ENCODE measurements at regions not wholly inside any gene's neighbourhood (a gene's known extent, or its start where the extent isn't known, plus 50 kb on each side); places are given as distances from the start of the nearest gene placed in this dataset.

DNA sequence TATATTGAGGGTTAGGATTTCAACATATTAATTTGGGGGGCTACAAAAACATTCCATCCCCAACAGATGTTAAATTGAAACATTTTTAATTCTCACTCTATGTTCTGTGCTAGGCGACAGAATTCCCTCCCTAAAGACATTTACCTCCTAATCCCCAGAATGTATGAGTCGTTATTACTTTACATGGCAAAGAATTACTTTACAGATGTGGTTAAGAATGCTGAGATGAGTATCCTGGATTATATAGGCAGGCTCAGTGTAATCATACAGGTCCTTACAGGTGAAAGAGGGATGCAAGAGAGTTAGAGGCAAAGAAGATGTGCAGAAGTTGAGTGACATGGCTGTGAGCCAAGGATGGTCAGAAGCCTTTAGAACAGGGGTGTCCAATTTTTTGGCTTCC, 974.1 kb upstream of the ACVR2A start:
- no peak for DNase-seq (ENCODE audit: low read depth)
- no peak overlapping the region for H3K4me3 ChIP-seq (ENCODE audit: low read depth, low read length)

DNA sequence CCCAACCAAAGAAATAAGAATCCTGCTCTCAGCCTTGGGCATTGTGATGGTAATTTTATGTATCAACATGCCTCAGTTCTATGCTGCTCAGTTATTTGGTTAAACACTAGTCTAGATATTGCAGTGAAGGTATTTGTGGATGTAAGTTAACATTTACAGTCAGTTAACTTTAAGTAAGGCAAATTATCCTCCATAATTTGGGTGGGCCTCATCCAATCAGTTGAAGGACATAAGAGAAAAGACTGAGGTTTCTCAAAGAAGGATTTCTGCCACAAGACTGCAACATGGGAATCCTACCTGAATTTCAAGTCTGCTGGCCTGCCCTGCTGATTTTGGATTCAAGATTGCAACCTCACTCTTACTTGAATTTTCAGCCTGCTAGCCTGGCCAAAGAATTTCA, 975.5 kb upstream of the ACVR2A start:
- DNase-seq (ENCODE audit: low read depth): no peak
- H3K4me3 ChIP-seq (ENCODE audit: low read depth, low read length): no peak overlapping the region

DNA sequence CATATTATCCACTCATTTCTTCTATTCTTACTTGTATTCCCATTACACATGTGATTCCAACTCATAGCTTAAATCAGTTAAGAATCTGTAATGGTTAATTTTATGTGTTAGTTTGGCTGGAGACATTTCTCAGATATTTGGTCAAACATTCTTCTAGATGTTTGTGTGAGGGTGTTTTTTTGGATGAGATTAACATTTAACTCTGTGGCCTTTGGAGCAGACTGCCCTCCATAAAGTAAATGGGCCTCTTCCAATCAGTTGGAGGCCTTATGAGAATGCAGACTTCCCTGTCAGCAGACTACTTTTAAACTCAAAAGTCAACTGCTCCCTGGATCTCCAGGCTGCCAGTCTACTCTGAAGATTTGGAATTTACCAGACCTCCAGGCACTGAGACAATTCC, 976.8 kb upstream of the ACVR2A start:
- H3K4me3 ChIP-seq (ENCODE audit: low read depth, low read length): no peak overlapping the region
- no peak for DNase-seq (ENCODE audit: low read depth)

DNA sequence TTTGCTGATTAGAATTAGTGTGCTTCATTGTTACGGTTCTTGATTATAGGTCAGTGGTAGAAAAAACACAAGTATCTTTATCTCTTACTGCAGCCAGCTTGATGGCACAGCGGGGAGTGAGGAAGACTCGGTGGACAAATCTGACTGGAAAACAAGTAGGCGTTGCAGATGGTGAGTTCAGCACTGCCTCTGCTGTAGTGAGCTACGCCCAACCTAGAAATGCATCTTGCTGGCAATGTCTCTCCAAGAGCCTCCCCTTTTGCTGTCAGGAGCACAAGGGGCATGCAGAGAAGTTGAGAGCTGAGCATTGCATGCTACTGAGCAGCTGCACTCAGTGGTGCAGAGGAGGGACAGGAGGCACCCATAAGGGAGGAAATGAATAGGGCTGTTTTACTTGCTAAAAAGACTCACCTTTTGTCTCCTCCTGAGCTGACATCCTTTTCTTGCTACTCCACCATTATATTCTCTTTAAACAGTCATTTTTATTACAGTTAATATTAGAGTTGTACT, 977.3 kb upstream of the ACVR2A start:
- DNase-seq (ENCODE audit: low read depth): no peak

DNA sequence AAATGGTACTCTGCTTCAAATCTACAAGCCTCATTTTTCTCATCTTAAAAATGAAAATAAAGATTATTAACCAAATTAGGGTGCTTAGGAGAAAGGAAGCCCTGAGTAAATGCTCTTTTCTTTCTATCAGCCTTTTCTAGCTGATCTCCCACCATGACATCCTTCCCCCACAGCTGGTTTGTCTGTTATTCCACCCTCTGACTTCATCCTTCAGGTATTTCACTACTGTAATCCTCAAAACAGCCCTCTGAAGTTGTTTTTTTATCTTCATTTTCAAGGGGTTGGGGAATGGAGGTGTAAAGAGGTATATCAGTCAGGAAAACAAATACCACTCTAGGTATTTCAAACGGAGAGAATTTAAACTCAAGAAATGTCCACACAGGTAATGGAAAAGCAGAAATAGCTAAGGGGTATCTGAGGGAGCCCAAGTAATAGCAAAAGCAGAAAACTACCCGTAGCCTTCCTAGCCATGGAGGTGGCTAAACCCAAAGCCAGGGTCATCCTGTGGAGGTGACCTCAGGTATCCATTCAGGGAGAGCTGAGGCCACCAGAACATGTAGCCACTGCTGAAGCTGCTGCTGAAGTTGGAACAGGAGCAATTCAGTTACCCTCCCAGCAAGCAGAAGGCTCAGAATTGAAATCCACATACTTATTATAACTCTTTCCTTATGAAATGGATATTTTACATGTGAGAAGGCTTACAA, 990.9 kb upstream of the ACVR2A start:
- peak; percentile 13 for DNase-seq (ENCODE audit: low read depth)
- no peak overlapping the region for H3K4me3 ChIP-seq (ENCODE audit: low read depth, low read length)

More for the DNA sequence above, 977.3 kb upstream of the ACVR2A start:
- no peak overlapping the region for H3K4me3 ChIP-seq (ENCODE audit: low read depth, low read length)

DNA sequence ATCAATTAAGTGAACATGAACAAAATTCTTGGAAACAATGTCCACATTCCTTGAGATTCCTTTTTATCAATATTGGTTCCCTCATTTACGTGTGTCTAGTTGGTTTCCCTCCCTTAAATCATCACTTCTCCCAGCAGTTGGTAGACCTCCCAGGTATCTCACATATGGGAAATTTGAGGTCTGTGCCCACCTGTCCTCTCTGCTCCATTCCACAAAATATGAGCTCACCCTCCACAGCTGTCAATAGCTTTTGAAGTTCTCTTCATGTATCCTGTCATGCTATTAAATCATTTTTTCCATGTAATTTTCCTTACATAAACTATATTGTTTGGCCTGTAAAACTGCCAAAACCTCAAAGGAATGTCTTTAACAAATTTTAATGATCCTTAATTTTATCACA, 992.2 kb upstream of the ACVR2A start:
- no peak overlapping the region for H3K4me3 ChIP-seq (ENCODE audit: low read depth, low read length)
- DNase-seq (ENCODE audit: low read depth): no peak

DNA sequence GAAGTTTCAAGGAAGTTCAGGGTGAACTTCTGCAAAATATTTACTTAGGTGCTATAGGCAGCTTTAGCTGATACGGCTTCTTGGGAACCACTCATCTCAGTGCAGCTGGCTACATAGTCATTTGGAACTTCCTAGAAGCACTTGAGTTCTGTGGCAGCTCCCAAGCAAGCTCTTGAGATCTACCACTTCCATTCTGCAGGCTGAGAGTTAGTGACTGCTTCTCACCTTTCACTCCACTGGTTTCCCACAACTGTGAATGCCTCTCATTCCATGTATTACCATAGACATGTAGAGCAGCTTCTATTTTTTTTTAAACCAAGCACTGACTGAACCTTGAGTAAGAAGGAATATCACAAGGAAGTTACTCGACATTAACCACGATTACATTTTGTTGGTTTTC, 994.1 kb upstream of the ACVR2A start:
- DNase-seq (ENCODE audit: low read depth): peak; percentile 4
- no peak overlapping the region for H3K4me3 ChIP-seq (ENCODE audit: low read depth, low read length)

DNA sequence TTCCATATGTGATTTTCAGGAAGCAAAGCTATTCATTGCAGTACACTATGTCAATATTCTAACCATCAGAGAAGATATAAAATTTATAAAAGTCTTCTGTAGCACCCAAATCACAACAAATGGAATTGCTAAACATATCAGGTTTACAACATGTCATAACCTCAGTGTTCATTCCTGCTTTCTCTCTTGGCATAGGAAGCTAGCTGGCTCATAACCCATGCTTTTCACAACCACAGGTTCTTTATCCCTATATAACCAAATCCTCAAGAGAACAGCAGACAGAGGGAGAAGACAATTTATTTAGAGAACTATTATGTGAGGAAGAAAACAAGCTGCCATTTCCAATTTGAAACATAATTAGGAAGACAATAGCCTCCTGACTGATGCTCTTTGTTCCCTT, 997.0 kb upstream of the ACVR2A start:
- no peak overlapping the region for H3K4me3 ChIP-seq (ENCODE audit: low read depth, low read length)
- peak; percentile 4 for DNase-seq (ENCODE audit: low read depth)

DNA sequence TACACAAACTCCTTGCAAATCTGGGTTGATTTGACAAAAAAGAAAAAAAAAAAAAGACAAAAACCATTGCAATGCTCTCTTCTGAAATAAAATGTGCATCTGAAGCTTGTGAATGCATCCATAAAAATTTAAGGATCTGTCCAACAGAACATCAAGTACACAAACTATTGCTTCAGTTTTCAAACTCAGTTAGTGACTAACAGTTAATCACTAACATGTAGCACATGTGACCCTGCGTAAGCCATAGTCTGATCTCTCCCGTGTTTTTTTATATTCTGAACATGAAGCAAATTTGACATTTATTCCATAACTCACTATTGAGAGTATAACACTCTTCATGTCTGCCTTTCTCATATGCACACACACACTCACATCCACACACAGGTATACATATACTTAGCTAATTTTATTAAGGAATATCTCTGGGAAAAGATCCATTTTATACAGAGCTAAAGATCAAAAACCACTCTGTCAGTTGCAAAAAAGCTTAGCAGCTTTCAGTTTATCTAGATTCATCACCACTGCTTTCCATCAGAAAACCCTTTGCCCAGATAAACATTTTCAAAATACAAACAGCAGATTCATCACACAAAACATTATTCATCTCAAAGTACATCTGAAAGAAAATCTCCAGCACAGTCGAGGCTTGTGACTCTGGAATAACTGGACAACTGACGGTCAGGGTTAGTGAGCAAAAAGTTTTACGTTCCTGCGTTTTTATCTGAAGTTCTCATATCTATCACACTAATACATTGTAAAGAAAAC, 1000.4 kb upstream of the ACVR2A start:
- peak; percentile 36 for DNase-seq (ENCODE audit: low read depth)
- H3K4me3 ChIP-seq (ENCODE audit: low read depth, low read length): no peak overlapping the region

DNA sequence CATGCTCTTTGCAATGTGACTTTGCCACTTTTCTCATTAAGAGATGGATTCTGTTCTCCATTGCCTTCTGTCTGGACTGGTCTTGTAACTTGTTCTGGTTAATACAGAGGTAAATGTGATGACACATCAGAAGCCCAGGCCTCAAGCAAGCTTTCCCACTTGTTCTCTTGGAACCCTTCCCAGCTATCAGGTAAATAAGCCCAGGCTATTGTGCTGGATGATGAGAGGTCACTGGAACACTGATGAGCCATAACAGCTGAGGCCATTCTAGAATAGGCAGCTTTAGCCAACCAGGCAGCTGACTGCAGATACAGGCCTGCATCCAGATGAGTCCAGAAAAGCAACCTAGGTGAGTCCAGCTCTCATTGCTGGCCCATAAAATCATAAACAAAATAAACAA, 1007.0 kb upstream of the ACVR2A start:
- H3K4me3 ChIP-seq (ENCODE audit: low read depth, low read length): no peak overlapping the region
- DNase-seq (ENCODE audit: low read depth): peak; percentile 25

DNA sequence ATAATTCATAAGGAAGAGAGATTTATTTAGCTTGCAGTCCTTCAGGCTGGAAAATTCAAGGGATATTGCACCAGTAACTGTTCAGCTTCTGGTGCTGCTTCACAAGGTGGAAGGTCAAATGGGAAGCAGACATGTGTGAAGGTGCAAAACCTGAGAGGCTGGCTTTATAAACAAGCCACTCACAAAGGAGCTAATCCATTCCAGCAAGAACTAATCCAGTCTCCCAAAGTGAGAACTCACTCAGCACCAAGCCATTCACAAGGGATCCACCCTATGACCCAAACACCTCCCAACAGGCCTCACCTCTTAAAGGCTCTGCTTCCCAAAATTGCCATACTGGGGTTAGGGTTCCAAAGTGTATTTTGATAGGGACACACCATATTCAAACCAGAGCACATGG, 1018.4 kb upstream of the ACVR2A start:
- no peak for DNase-seq (ENCODE audit: low read depth)
- no peak overlapping the region for H3K4me3 ChIP-seq (ENCODE audit: low read depth, low read length)

DNA sequence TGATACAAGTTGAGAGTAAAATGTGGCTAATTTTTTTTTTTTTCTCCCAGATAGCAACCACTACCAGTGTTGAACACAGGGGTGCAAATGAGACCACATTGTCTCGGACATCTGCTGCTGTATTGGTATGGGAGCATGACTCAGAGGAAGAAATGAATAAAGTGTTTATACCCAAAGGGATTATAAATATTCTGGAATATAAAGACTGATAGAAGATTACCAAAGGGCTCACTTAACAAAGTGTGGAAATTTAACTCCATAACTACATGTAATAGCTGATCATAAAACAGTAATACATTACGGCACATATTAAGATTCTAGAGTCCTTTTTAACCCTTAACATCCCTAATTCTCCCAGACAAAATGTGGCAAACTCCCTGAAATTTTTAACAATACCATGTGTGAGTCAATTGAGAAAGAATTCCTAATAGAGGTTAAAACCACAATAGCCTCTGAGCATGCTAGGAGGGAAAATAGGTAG, 1023.0 kb upstream of the ACVR2A start:
- H3K4me3 ChIP-seq (ENCODE audit: low read depth, low read length): no peak overlapping the region
- peak; percentile 57 for DNase-seq (ENCODE audit: low read depth)

DNA sequence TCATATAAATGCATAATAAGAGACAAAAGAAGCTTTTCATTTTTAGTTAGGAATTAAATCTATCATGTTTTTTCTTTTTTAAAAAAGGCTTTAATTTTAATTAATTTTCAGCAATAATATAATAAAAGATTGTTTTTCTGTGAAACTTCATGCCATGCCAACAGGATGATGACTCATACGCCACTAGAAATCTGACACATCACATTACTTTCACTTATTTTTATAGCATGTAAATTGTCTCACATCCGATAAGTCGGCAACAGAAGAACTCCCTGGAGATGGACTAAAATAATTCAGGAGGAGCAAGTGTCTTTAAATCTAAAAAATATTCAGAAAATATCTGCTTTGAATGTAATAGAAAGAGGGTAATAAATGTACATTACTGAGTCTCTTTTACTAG, 1024.2 kb upstream of the ACVR2A start:
- H3K4me3 ChIP-seq (ENCODE audit: low read depth, low read length): no peak overlapping the region
- no peak for DNase-seq (ENCODE audit: low read depth)

DNA sequence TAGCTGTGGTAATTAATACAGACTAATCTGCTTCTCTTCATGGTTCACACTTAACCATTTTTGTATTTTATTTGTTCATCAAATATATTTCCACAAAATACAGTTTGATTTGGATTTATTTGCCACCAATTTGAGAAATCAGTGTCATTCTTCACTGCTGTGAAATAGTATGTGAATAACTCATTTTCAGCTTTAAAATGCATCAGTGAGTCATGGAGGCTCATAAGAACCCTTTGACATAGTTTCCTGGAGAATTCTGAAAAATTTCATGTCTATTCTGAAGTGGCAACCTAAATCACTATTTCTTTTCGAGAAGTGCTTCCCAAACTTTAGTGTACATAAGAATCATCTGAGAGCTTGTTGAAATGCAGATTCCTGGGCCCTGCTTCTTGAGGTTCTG, 1026.7 kb upstream of the ACVR2A start:
- no peak for DNase-seq (ENCODE audit: low read depth)
- no peak overlapping the region for H3K4me3 ChIP-seq (ENCODE audit: low read depth, low read length)

DNA sequence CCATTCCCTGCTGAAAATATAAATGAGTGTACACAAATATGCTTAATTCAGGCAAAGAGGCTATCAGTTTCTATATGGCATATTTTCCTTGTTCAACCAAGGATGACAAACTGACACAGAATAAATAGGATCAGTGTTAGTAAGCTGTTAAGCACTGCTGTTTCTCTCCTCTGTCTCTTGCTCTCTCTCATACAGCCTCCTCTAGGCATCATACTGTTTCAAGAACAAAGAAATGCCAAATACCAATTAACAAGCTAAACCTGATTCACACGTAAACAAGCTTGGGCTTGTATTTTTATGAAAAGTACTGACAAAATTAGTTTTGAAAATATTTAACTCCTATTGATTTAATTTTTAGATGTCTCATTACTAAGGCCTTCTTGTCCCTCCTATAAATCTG, 1027.2 kb upstream of the ACVR2A start:
- no peak overlapping the region for H3K4me3 ChIP-seq (ENCODE audit: low read depth, low read length)
- no peak for DNase-seq (ENCODE audit: low read depth)

DNA sequence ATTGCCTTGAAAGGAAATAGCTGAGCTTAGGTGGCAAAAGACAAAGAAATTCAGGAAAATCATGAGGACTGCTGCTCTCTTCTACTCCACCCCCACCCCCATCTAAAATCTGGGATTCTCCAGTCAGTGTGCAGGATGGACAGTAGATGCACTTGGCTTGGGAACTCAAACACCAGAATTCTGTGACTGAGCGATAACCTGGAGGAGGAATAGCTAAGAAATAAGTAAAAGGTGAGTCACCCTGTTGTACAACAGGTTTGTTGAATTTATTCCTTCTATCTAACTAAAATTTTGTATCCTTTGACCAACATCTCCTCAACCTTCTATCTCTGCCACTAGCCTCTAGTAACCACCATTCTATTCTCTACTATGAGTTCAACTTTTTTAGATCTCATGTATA, 1029.9 kb upstream of the ACVR2A start:
- DNase-seq (ENCODE audit: low read depth): no peak

DNA sequence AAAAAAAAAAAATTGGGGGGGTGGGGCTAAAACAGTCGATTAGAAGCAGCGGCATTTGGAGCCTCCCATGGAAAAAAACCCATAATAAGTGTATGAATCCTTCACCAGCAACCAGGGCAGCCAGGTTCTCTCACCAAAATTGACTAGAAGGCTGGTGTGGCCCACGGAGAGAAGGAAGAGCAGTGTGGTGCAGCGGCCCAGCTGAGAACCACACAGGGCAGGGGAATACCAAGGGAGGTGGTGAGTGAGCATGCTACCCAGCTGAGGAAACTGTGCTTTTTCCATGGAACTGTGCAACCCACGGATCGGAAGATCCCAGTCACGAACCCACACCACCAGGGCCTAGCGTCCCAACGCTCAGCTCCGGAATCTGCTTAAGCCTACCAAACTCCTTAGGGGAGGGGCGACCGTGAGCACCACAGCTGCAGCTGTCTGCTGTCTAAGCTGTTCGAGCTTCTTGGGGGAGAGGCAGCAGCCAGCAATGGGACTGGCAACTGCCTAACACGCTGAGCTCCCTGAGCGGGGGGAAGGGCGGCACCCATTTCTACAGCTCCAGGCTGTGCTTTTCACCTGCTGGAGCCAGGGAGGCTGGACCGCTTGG, 1037.2 kb upstream of the ACVR2A start:
- no peak overlapping the region for H3K4me3 ChIP-seq (ENCODE audit: low read depth, low read length)
- DNase-seq (ENCODE audit: low read depth): peak; percentile 17

More for the DNA sequence above, 1029.9 kb upstream of the ACVR2A start:
- no peak overlapping the region for H3K4me3 ChIP-seq (ENCODE audit: low read depth, low read length)

DNA sequence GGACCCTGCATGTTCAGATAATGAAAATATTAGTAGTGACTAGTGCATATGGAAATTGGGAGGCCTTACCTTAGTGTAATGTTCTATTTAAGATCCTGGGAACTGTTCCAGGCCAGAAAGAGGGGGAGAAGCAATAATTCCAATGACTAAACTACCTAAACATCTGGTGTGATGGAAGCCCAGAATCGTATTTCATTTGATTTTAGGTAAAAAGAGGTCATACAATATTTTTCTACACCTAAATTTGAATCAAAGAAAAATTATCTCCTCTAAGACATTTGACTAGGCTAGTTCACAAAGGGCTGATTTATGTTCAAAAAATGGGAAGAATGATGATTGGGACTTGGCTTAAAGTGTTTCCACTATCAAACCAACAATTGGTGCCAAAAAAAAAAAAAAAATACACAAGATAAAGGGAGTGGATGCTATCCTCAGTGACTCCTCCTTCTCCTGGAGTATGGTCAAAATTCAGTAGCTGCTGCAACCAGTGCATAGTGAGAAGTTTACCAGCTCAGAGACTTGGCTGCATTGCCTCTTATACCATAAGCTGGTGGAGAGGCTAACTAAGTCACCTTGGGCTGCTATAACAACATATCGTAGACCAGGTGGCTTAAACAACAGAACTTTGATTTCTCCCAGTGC, 1038.3 kb upstream of the ACVR2A start:
- peak; percentile 28 for DNase-seq (ENCODE audit: low read depth)
- H3K4me3 ChIP-seq (ENCODE audit: low read depth, low read length): no peak overlapping the region

DNA sequence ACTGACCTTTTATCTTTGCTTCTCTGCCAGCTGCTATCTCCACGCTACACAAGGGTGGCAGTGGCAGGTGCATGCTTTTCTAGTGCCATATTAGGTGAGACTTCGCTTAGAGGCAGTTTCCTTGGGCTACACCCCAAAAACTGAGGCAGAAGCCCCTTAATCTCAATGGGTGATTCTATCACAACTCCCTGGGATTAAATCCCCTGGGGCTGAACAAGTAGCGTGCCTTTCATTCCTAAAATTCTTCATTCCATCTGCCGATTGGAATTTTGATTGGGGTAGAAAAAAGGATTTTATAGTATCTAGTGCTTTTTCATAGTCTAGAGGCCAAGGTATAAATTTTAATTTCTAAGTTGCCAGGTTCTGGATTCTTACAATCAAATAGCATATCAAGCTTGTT, 1040.5 kb upstream of the ACVR2A start:
- no peak for DNase-seq (ENCODE audit: low read depth)
- no peak overlapping the region for H3K4me3 ChIP-seq (ENCODE audit: low read depth, low read length)

DNA sequence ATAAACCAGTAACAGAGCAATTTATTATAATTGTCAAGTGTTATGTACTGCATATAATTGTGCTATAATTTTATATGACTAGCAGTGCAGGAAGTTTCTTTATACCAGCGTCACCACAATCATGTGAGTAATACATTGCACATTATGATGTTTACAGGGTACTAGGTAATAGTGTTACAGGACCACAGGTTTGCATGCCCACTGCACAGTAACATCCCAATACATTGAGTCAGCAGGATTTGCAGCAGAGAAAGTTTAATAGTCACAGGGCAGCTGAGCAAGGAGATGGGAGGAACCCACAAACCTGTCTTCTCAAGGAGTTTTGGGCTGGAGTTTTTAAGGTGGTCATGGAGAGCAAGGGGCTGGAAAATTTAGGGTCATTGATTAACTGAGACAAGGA, 1042.9 kb upstream of the ACVR2A start:
- no peak for DNase-seq (ENCODE audit: low read depth)
- H3K4me3 ChIP-seq (ENCODE audit: low read depth, low read length): no peak overlapping the region

All from skeletal muscle cell (primary cell).